ENCODE measurements at regions not wholly inside any gene's neighbourhood (a gene's known extent, or its start where the extent isn't known, plus 50 kb on each side); places are given as distances from the start of the nearest gene placed in this dataset.
A peak's percentile ranks its signal among the peaks of the same experiment; 100 is the strongest.

- no peak overlapping the region for H3K4me3 Mint-ChIP-seq (ENCODE audit: unreplicated experiment)
- no peak for DNase-seq (ENCODE audit: unreplicated experiment)
- no peaks in the 10 kb centered on the region for H3K27me3 Mint-ChIP-seq (ENCODE audit: insufficient read depth, unreplicated experiment)
- H3K36me3 Mint-ChIP-seq (ENCODE audit: insufficient read depth, unreplicated experiment) = peaks cover 4% of the 10 kb centered on the region
- no TSS peak for BruUV-seq (replicated peaks)
- intact Hi-C loops (cut with micrococcal nuclease) = no loop called here
- H3K9me3 Mint-ChIP-seq (ENCODE audit: unreplicated experiment) = no peaks in the 10 kb centered on the region
- H3K27ac Mint-ChIP-seq (ENCODE audit: low read depth, unreplicated experiment) = no peak overlapping the region
- ChIA-PET CTCF (interaction anchor here (0.7 to 7.6 kb wide), 9 partner anchors 12 to 412 kb away, joined by 3 to 84 read pairs (median 5); partner anchors contain the start of gene UBL3), POLR2A (interaction anchor here (0.7 to 11.5 kb wide), 8 partner anchors 10 to 192 kb away, joined by 3 to 417 read pairs (median 52); partner anchors contain the start of gene UBL3)
- no peak for TF ChIP-seq CTCF (IDR thresholded peaks at IDR 0.05; ENCODE audit: unreplicated experiment)
- H3K4me1 Mint-ChIP-seq (ENCODE audit: insufficient read depth, unreplicated experiment) = peaks cover 62% of the 10 kb centered on the region
Observed at GRCh38 chr13:29920025-29920643, 69.7 kb upstream of the UBL3 start.

- Mint-ChIP-seq H3K4me1 (ENCODE audit: insufficient read depth, unreplicated experiment) (peaks cover 50% of the 10 kb centered on the region), H3K27ac (ENCODE audit: low read depth, unreplicated experiment) (peak overlapping the region; percentile 82), H3K27me3 (ENCODE audit: insufficient read depth, unreplicated experiment) (no peaks in the 10 kb centered on the region), H3K9me3 (ENCODE audit: unreplicated experiment) (no peaks in the 10 kb centered on the region), H3K36me3 (ENCODE audit: insufficient read depth, unreplicated experiment) (peaks cover 4% of the 10 kb centered on the region), H3K4me3 (ENCODE audit: unreplicated experiment) (peak overlapping the region; percentile 49)
- ChIA-PET POLR2A (interaction anchor here (1.8 to 11.5 kb wide), 5 partner anchors 8 to 73 kb away, joined by 11 to 417 read pairs (median 93); partner anchors contain the start of gene UBL3), CTCF (interaction anchor here (1.1 to 7.6 kb wide), 3 partner anchors 10 to 195 kb away, joined by 4 to 84 read pairs (median 8); no protein-coding TSS in a partner anchor)
- DNase-seq (ENCODE audit: unreplicated experiment) = peak; percentile 74
- BruUV-seq (replicated peaks) = no TSS peak
- intact Hi-C loops (cut with micrococcal nuclease) = no loop called here
- no peak for TF ChIP-seq CTCF (IDR thresholded peaks at IDR 0.05; ENCODE audit: unreplicated experiment)
Observed at GRCh38 chr13:29918845-29919244, 68.4 kb upstream of the UBL3 start.

GRCh38 chr13:29917650-29918049 is 67.2 kb upstream of the UBL3 start:
- TF ChIP-seq CTCF (IDR thresholded peaks at IDR 0.05; ENCODE audit: unreplicated experiment) = no peak
- no peak overlapping the region for H3K27ac Mint-ChIP-seq (ENCODE audit: low read depth, unreplicated experiment)
- POLR2A ChIA-PET = interaction anchor here (1.0 to 11.5 kb wide), 6 partner anchors 10 to 197 kb away, joined by 3 to 417 read pairs (median 52); partner anchors contain the start of gene UBL3
- no peaks in the 10 kb centered on the region for H3K27me3 Mint-ChIP-seq (ENCODE audit: insufficient read depth, unreplicated experiment)
- BruUV-seq (replicated peaks) = no TSS peak
- peaks cover 4% of the 10 kb centered on the region for H3K36me3 Mint-ChIP-seq (ENCODE audit: insufficient read depth, unreplicated experiment)
- peaks cover 38% of the 10 kb centered on the region for H3K4me1 Mint-ChIP-seq (ENCODE audit: insufficient read depth, unreplicated experiment)
- CTCF ChIA-PET = interaction anchor here (0.5 to 1.8 kb wide), 5 partner anchors 9 to 188 kb away, joined by 3 to 8 read pairs (median 5); no protein-coding TSS in a partner anchor
- no peak overlapping the region for H3K4me3 Mint-ChIP-seq (ENCODE audit: unreplicated experiment)
- DNase-seq (ENCODE audit: unreplicated experiment) = no peak
- H3K9me3 Mint-ChIP-seq (ENCODE audit: unreplicated experiment) = no peaks in the 10 kb centered on the region
- intact Hi-C loops (cut with micrococcal nuclease) = no loop called here

- intact Hi-C loops (cut with micrococcal nuclease) = no loop called here
- no TSS peak for BruUV-seq (replicated peaks)
- Mint-ChIP-seq H3K4me3 (ENCODE audit: unreplicated experiment) (no peak overlapping the region), H3K27ac (ENCODE audit: low read depth, unreplicated experiment) (no peak overlapping the region), H3K36me3 (ENCODE audit: insufficient read depth, unreplicated experiment) (peaks cover 4% of the 10 kb centered on the region), H3K9me3 (ENCODE audit: unreplicated experiment) (no peaks in the 10 kb centered on the region), H3K4me1 (ENCODE audit: insufficient read depth, unreplicated experiment) (peaks cover 35% of the 10 kb centered on the region), H3K27me3 (ENCODE audit: insufficient read depth, unreplicated experiment) (no peaks in the 10 kb centered on the region)
- CTCF ChIA-PET = interaction anchor here (1.8 kb wide), 1 partner anchor 9 kb away, joined by 7 read pairs; no protein-coding TSS in a partner anchor
- TF ChIP-seq CTCF (IDR thresholded peaks at IDR 0.05; ENCODE audit: unreplicated experiment) = no peak
- POLR2A ChIA-PET = interaction anchor here (0.6 kb wide), 1 partner anchor 72 kb away, joined by 3 read pairs; no protein-coding TSS in a partner anchor
- DNase-seq (ENCODE audit: unreplicated experiment) = no peak
Observed at GRCh38 chr13:29914581-29914980, 64.2 kb upstream of the UBL3 start.

Measured in MCF 10A (cell line).